ENCODE measurements at regions not wholly inside any gene's neighbourhood (a gene's known extent, or its start where the extent isn't known, plus 50 kb on each side); places are given as distances from the start of the nearest gene placed in this dataset.

GRCh38 chr5:104533498-104533897, 970.9 kb upstream of the NUDT12 start:
- H3K4me3 Mint-ChIP-seq (ENCODE audit: unreplicated experiment), result no peak overlapping the region
- CTCF ChIA-PET, result interaction anchor here (0.6 to 0.7 kb wide), 3 partner anchors 162 to 1113 kb away, joined by 3 to 4 read pairs (median 4); no protein-coding TSS in a partner anchor
- intact Hi-C loops (cut with micrococcal nuclease), result no loop called here

DNA sequence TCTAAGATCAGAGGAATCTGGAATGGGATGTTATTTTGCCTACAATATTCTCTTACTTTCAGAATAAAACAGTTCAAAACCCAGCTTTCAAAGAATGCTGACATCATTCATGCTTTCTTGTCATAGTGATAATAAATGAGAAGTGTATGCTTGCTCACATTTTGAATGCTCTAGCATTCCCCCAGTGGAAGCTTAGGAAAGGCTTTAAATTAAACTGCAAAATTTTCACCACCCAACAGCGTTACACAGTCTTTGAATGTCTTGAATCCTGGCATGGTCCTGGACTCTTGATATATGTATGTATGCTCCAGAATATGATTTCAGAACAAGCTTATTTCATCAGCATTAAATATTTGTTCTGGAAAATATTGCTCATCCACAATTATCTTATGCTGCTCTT, 964.3 kb upstream of the NUDT12 start:
- CTCF ChIA-PET, result no interaction called here
- DNase-seq (ENCODE audit: unreplicated experiment), result no peak
- BruUV-seq (replicated peaks), result no TSS peak
- Mint-ChIP-seq H3K4me1 (ENCODE audit: insufficient read depth, unreplicated experiment) (no peaks in the 10 kb centered on the region), H3K27ac (ENCODE audit: low read depth, unreplicated experiment) (no peak overlapping the region), H3K36me3 (ENCODE audit: insufficient read depth, unreplicated experiment) (no peaks in the 10 kb centered on the region), H3K9me3 (ENCODE audit: unreplicated experiment) (no peaks in the 10 kb centered on the region), H3K4me3 (ENCODE audit: unreplicated experiment) (no peak overlapping the region), H3K27me3 (ENCODE audit: insufficient read depth, unreplicated experiment) (no peaks in the 10 kb centered on the region)
- intact Hi-C loops (cut with micrococcal nuclease), result no loop called here
- TF ChIP-seq, protein P1, sequence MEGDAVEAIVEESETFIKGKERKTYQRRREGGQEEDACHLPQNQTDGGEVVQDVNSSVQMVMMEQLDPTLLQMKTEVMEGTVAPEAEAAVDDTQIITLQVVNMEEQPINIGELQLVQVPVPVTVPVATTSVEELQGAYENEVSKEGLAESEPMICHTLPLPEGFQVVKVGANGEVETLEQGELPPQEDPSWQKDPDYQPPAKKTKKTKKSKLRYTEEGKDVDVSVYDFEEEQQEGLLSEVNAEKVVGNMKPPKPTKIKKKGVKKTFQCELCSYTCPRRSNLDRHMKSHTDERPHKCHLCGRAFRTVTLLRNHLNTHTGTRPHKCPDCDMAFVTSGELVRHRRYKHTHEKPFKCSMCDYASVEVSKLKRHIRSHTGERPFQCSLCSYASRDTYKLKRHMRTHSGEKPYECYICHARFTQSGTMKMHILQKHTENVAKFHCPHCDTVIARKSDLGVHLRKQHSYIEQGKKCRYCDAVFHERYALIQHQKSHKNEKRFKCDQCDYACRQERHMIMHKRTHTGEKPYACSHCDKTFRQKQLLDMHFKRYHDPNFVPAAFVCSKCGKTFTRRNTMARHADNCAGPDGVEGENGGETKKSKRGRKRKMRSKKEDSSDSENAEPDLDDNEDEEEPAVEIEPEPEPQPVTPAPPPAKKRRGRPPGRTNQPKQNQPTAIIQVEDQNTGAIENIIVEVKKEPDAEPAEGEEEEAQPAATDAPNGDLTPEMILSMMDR (IDR thresholded peaks at IDR 0.05; ENCODE audit: unreplicated experiment), result no peak
- POLR2A ChIA-PET, result interaction anchor here (1.0 kb wide), 1 partner anchor 26 kb away, joined by 3 read pairs; no protein-coding TSS in a partner anchor

More at GRCh38 chr5:104533498-104533897, 970.9 kb upstream of the NUDT12 start:
- BruUV-seq (replicated peaks), result no TSS peak
- no peak for DNase-seq (ENCODE audit: unreplicated experiment)
- H3K9me3 Mint-ChIP-seq (ENCODE audit: unreplicated experiment), result peaks cover 8% of the 10 kb centered on the region
- H3K27me3 Mint-ChIP-seq (ENCODE audit: insufficient read depth, unreplicated experiment), result no peaks in the 10 kb centered on the region
- TF ChIP-seq, protein P1 (IDR thresholded peaks at IDR 0.05; ENCODE audit: unreplicated experiment), result no peak
- no peaks in the 10 kb centered on the region for H3K4me1 Mint-ChIP-seq (ENCODE audit: insufficient read depth, unreplicated experiment)
- H3K27ac Mint-ChIP-seq (ENCODE audit: low read depth, unreplicated experiment), result no peak overlapping the region
- H3K36me3 Mint-ChIP-seq (ENCODE audit: insufficient read depth, unreplicated experiment), result peaks cover 5% of the 10 kb centered on the region
- POLR2A ChIA-PET, result interaction anchor here (0.6 kb wide), 1 partner anchor 44 kb away, joined by 3 read pairs; no protein-coding TSS in a partner anchor

GRCh38 chr5:104513640-104514072, 951.1 kb upstream of the NUDT12 start:
- no peaks in the 10 kb centered on the region for H3K27me3 Mint-ChIP-seq (ENCODE audit: insufficient read depth, unreplicated experiment)
- TF ChIP-seq, protein P1 (IDR thresholded peaks at IDR 0.05; ENCODE audit: unreplicated experiment), result no peak
- no peak for DNase-seq (ENCODE audit: unreplicated experiment)
- H3K4me1 Mint-ChIP-seq (ENCODE audit: insufficient read depth, unreplicated experiment), result peaks cover 6% of the 10 kb centered on the region
- no TSS peak for BruUV-seq (replicated peaks)
- peaks cover under 1% of the 10 kb centered on the region for H3K9me3 Mint-ChIP-seq (ENCODE audit: unreplicated experiment)
- H3K36me3 Mint-ChIP-seq (ENCODE audit: insufficient read depth, unreplicated experiment), result no peaks in the 10 kb centered on the region
- no peak overlapping the region for H3K27ac Mint-ChIP-seq (ENCODE audit: low read depth, unreplicated experiment)
- H3K4me3 Mint-ChIP-seq (ENCODE audit: unreplicated experiment), result no peak overlapping the region
- intact Hi-C loops (cut with micrococcal nuclease), result no loop called here
- ChIA-PET CTCF (interaction anchor here (0.5 kb wide), 1 partner anchor 1008 kb away, joined by 3 read pairs; no protein-coding TSS in a partner anchor), POLR2A (interaction anchor here (1.5 kb wide), 1 partner anchor 28 kb away, joined by 3 read pairs; no protein-coding TSS in a partner anchor)

- TF ChIP-seq, protein P1 (IDR thresholded peaks at IDR 0.05; ENCODE audit: unreplicated experiment), result no peak
- no peak overlapping the region for H3K27ac Mint-ChIP-seq (ENCODE audit: low read depth, unreplicated experiment)
- intact Hi-C loops (cut with micrococcal nuclease), result no loop called here
Measured at GRCh38 chr5:104513121-104513602, 950.6 kb upstream of the NUDT12 start.

More at GRCh38 chr5:104513121-104513602, 950.6 kb upstream of the NUDT12 start:
- POLR2A ChIA-PET, result interaction anchor here (1.5 kb wide), 1 partner anchor 29 kb away, joined by 3 read pairs; no protein-coding TSS in a partner anchor
- CTCF ChIA-PET, result interaction anchor here (0.5 to 0.6 kb wide), 2 partner anchors 1008 to 1972 kb away, joined by 3 read pairs; no protein-coding TSS in a partner anchor
- no peaks in the 10 kb centered on the region for H3K27me3 Mint-ChIP-seq (ENCODE audit: insufficient read depth, unreplicated experiment)
- peaks cover 6% of the 10 kb centered on the region for H3K4me1 Mint-ChIP-seq (ENCODE audit: insufficient read depth, unreplicated experiment)
- H3K9me3 Mint-ChIP-seq (ENCODE audit: unreplicated experiment), result peaks cover 5% of the 10 kb centered on the region
- peak; percentile 42 for DNase-seq (ENCODE audit: unreplicated experiment)
- no peak overlapping the region for H3K4me3 Mint-ChIP-seq (ENCODE audit: unreplicated experiment)
- H3K36me3 Mint-ChIP-seq (ENCODE audit: insufficient read depth, unreplicated experiment), result no peaks in the 10 kb centered on the region
- no TSS peak for BruUV-seq (replicated peaks)

Measured in MCF 10A (cell line).